SJCRH30 (cell line): ENCODE measurements at regions not wholly inside any gene's neighbourhood (a gene's known extent, or its start where the extent isn't known, plus 50 kb on each side); places are given as distances from the start of the nearest gene placed in this dataset.

ENCODE experiments used
- DNase-seq, 2 experiments: peaks; one replicate each; pipeline ENCODE4 v3.0.0-alpha.2; 2015 to 2020
- H3K27ac ChIP-seq: fragments of 250-450 bp; sonication (Bioruptor Pico); 2 replicates; pipeline ENCODE4 v1.5.1; 2020; ENCODE audit warnings: mild to moderate bottlenecking, moderate library complexity
- H3K27me3 ChIP-seq: fragments of 250-450 bp; sonication (Bioruptor Pico); 2 replicates; pipeline ENCODE4 v1.5.1; 2020; ENCODE audit warnings: mild to moderate bottlenecking, moderate library complexity
- H3K36me3 ChIP-seq: fragments of 250-450 bp; sonication (Bioruptor Pico); 2 replicates; pipeline ENCODE4 v1.5.1; 2020; ENCODE audit warnings: mild to moderate bottlenecking, moderate library complexity
- H3K4me1 ChIP-seq: fragments of 250-450 bp; sonication (Bioruptor Pico); 2 replicates; pipeline ENCODE4 v1.5.1; 2020; ENCODE audit warnings: mild to moderate bottlenecking, moderate library complexity
- H3K4me3 ChIP-seq: fragments of 250-450 bp; sonication (Bioruptor Pico); 2 replicates; pipeline ENCODE4 v1.5.1; 2020; ENCODE audit warnings: mild to moderate bottlenecking, moderate library complexity
- H3K9me3 ChIP-seq: fragments of 250-450 bp; sonication (Bioruptor Pico); replicated peaks from 2 replicates; pipeline ENCODE4 v1.5.1; 2020; ENCODE audit warnings: mild to moderate bottlenecking, moderate library complexity

DNA sequence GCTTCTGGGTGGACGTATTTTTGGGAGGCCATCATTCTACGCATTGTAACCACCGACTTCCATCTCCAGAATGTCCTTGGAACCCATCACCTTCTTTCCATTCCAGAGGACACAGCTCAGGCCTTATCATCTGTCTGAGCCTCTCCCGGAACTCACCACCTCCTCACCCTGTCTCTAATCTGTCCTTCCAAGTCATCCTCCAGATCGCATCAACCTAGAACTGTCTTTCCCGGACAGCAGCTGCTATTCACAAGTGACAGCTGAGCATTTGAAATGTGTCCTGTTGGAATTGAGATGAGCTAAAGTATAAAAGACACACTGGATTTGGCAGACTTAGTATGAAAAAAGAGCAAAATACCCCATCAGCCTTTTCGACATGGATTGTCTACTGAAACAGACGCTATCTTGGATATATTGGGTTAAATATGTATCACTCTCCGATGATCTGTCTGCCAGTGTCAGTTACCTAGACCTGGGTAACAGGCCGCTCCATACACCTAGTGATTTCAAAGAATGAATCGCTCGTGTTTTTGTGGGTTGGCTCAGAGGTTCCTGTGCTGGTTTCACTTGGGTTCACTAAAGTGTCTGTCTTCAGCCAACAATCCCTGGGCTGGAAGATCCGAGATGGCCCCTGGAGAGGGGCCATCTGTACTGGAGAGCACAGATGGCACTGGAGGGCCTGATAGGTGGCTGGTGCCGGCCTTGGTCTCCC, 104.4 kb upstream of the RFLNA start:
- no peaks in the 10 kb centered on the region for H3K27me3 ChIP-seq
- DNase-seq: peak in 1 of 2 experiments; percentile 36
- H3K36me3 ChIP-seq: no peaks in the 10 kb centered on the region
- peaks cover 28% of the 10 kb centered on the region for H3K4me1 ChIP-seq
- no peak overlapping the region for H3K4me3 ChIP-seq
- H3K9me3 ChIP-seq: no peaks in the 10 kb centered on the region
- H3K27ac ChIP-seq: peak overlapping the region; percentile 13

DNA sequence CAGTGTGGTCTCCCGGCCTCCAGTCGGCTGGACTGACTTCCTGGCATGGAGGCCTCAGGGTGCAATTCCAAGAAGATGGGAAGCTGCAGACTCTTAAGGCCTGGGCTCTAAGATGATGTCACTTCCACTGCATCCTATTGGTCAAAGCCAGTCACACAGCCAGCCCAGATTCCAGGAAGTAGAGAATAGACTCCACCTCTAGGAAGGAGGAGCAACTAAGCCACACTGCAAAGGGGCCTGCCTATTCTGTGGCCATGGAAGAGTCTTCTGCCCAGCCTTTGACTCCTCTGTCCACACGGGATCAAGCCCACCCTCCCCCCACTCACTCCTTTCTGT, 103.9 kb upstream of the RFLNA start:
- Histone ChIP-seq H3K4me1 (peaks cover 28% of the 10 kb centered on the region), H3K27ac (peak overlapping the region; percentile 13), H3K9me3 (peaks cover under 1% of the 10 kb centered on the region; the same call in 1 of the 2 replicates), H3K27me3 (no peaks in the 10 kb centered on the region), H3K4me3 (no peak overlapping the region), H3K36me3 (no peaks in the 10 kb centered on the region)
- DNase-seq: peak; percentile 54 to 73

DNA sequence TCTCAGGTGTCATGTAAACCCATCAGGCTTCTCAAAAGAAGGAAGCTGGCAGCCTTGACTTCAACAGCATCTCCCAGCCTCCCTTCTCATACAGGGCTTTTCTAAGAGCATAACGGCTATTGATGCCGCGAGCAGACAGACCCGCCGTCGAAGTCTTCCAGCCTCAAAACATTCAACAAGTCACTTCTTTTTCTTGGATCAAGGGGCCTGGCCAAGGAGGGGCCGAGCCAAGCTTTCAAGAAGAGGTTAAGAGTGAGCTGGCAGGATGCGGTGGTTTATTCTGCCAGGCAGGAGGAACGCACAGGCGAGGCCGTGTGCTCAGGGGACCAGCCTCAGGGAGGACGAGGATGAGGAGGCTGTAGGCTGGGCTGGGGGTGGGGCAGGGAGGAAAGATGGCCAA, 102.9 kb upstream of the RFLNA start:
- H3K27me3 ChIP-seq: no peaks in the 10 kb centered on the region
- DNase-seq: no peak
- peaks cover 28% of the 10 kb centered on the region for H3K4me1 ChIP-seq
- H3K36me3 ChIP-seq: no peaks in the 10 kb centered on the region
- H3K27ac ChIP-seq: no peak overlapping the region
- H3K9me3 ChIP-seq: peaks cover 6% of the 10 kb centered on the region; the same call in 1 of the 2 replicates
- H3K4me3 ChIP-seq: no peak overlapping the region

DNA sequence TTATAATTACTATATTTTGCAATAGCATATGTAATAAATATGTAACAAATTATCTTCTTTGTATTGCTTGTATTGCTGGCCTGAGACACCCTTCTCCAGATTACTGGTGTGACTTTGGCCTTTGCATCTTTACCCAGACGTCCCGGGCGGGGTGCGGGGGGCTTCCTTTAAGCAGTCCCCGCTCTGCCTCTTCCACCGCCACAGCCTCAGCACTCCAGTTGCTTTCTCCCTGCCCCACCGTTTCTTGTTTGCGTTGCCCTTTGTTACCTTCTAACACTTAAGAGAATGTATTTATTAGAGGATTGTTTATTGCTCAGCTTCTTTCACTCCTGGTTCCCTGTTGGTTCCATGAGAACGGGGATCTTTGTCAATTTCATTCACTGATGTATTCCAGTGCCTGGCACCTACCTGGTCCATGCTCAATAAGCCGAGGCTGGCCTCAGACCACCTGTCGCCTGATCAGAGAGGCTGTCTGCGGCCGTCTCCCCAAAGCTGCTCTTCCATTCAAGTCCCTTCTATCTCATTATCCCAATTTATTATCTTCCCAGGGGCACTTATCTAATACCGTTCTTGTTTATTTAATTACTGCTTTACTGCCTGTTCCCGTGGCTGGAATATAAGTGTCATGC, 100.5 kb upstream of the RFLNA start:
- no peak for DNase-seq
- Histone ChIP-seq H3K4me1 (peaks cover 12% of the 10 kb centered on the region), H3K9me3 (peaks cover 6% of the 10 kb centered on the region)

DNA sequence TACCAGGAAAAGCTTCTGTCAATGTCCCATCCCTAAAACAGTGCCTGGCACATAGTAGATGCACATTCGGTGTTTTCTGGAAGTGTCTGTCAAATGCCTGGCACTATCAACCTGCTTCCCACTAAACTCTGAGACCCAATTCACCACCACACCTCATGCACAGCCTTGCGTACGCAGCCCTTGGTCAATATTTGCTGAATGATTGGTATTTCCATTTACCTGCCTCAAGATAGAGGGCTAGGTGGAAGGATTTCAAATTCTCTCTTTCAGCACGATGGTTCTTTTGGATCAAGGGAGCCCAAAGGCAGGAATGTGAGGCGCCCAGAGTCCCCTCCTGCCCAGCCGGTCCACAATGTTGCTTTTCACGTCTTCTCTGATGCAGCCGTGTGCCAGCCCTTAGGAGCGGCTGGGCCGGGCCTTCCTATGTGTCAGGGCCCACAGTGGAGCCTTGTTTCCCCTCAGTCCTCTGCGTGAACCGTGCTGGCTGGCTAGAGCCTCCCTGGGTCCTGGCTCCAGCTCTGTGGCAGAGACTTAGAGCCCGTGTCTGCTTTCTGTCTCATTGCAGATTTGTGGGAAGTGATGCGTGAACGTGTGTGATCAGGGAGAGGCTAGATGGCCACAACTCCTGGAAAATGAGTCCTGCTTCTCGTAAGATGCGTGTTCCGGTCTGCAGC, 99.9 kb upstream of the RFLNA start:
- no peak for DNase-seq
- H3K9me3 ChIP-seq: peaks cover 6% of the 10 kb centered on the region
- H3K36me3 ChIP-seq: no peaks in the 10 kb centered on the region
- peaks cover 9% of the 10 kb centered on the region for H3K4me1 ChIP-seq
- no peaks in the 10 kb centered on the region for H3K27me3 ChIP-seq
- no peak overlapping the region for H3K27ac ChIP-seq
- no peak overlapping the region for H3K4me3 ChIP-seq

More for the DNA sequence above, 100.5 kb upstream of the RFLNA start:
- H3K27me3 ChIP-seq: no peaks in the 10 kb centered on the region
- no peaks in the 10 kb centered on the region for H3K36me3 ChIP-seq
- no peak overlapping the region for H3K27ac ChIP-seq
- H3K4me3 ChIP-seq: no peak overlapping the region

DNA sequence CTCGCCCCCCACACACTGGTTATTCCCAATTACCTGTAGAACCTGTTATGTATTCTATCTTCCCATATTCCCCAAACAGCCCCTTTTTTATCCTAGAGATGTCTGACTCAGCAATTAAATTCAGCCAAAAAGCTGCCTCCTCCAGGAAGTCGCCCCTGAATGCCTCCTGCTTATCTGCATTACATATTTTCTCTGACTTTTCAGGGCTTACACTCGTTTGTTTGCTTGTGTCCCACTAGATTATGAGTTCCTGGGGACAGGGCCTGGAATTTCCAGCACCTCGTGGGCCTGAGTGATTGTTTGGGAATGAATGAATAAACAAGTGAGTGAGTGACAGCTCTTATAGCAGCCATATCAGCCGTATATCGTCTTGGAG, 99.3 kb upstream of the RFLNA start:
- Histone ChIP-seq H3K4me3 (no peak overlapping the region), H3K9me3 (peaks cover 6% of the 10 kb centered on the region), H3K27me3 (no peaks in the 10 kb centered on the region), H3K4me1 (peaks cover 4% of the 10 kb centered on the region), H3K36me3 (no peaks in the 10 kb centered on the region), H3K27ac (no peak overlapping the region)
- DNase-seq: no peak

DNA sequence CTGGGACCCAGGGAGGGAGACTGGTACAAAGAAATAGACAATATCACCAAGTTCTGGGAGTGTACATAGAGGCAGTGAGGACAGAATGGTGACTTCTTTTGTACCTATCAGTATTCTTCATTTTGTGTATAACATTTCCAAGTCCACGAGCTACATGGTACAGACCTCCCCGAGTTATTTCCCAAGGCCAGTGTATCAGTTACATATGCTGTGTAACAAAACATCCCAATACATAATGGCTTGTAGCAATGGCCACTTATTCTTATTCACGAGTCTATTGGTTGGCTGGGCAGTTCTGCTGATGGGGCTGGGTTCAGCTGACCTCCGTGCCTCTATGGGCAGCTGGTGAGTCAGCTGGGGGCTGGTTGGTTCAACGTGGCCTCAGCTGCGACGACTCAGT, 98.7 kb upstream of the RFLNA start:
- Histone ChIP-seq H3K4me1 (no peaks in the 10 kb centered on the region), H3K27me3 (no peaks in the 10 kb centered on the region)

DNA sequence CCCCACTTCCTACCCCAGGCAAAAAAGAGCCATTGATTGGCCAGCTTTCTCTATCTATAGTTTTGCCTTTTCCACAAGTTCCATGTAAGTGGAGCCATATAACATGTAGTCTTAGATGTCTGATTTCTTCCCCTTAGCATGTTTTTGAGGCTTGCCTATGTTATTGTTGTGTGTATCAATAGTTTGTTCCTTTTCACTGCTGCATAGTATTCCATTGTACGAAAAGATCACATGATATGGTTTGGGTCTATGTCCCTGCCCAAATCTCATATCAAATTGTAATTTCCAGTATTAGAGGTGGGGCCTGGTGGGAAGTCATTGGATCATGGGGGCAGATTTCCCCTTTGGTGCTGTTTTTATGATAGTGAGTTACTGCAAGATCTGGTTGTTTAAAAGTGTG, 93.6 kb upstream of the RFLNA start:
- H3K9me3 ChIP-seq: peaks cover 15% of the 10 kb centered on the region
- H3K36me3 ChIP-seq: no peaks in the 10 kb centered on the region
- no peak overlapping the region for H3K27ac ChIP-seq
- H3K27me3 ChIP-seq: no peaks in the 10 kb centered on the region
- H3K4me3 ChIP-seq: no peak overlapping the region
- no peak for DNase-seq
- no peaks in the 10 kb centered on the region for H3K4me1 ChIP-seq

More for the DNA sequence above, 98.7 kb upstream of the RFLNA start:
- no peak overlapping the region for H3K4me3 ChIP-seq
- H3K36me3 ChIP-seq: no peaks in the 10 kb centered on the region
- H3K9me3 ChIP-seq: peaks cover 7% of the 10 kb centered on the region
- H3K27ac ChIP-seq: no peak overlapping the region
- no peak for DNase-seq

DNA sequence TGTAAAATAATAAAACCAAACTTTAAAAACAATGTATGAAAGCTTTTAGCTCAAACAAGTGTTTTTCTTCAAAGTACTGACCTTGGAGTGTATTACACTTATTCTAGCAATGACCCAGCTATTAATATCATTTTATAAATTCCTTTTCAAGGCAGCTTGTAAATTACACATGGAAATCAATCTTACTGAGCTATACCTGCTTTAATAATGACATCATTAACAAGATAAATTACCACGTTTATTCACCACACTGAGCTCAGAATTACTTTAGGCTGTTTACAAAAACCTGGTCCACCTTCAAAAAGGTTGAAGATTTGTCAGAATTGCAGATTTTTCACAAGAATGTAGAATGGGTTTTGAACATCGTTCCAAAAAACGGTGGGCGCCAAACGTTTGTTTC, 91.7 kb upstream of the RFLNA start:
- Histone ChIP-seq H3K27me3 (no peaks in the 10 kb centered on the region), H3K4me1 (no peaks in the 10 kb centered on the region), H3K36me3 (no peaks in the 10 kb centered on the region), H3K27ac (no peak overlapping the region), H3K9me3 (peaks cover 15% of the 10 kb centered on the region; the same call in 1 of the 2 replicates), H3K4me3 (no peak overlapping the region)
- no peak for DNase-seq

DNA sequence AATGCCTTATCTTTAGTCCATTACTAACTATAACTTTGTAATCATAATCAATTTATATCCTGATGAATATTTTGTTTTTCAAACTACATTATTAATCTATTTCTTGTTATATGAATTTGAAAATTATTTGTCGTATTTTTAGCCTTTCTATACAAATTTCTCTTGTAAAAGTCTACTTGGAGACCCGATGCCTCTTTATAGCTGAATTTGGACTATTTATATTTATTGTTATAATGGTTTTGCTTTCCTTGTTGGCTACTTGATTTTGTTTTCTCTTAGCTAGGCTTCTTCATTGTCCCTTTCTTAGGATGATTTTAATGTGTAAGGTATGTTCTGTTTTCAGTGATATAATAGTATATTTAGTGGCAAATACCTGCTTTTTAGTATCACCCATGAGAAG, 89.5 kb upstream of the RFLNA start:
- no peak for DNase-seq
- Histone ChIP-seq H3K9me3 (peaks cover 19% of the 10 kb centered on the region; the same call in 1 of the 2 replicates), H3K4me1 (no peaks in the 10 kb centered on the region), H3K36me3 (no peaks in the 10 kb centered on the region), H3K27ac (no peak overlapping the region), H3K27me3 (no peaks in the 10 kb centered on the region), H3K4me3 (no peak overlapping the region)

DNA sequence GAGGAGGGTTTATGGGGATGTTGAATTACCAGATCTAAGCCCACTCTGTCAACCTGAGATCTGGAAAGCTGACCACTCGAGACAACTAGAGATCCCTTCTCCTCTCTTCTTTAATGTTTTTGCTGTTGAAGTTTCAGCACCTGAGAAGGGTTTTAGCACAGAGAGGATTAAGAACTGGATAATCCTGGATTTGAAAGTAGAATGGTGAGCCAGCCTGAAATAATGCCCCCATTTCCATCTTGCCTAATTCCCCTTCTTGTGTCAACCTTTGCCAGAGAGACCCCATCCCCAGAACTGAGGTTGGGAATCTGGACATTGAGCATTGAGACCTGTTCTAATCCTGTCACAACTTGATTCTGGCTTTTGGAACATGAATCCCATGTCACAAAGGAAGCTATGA, 87.8 kb upstream of the RFLNA start:
- peaks cover 24% of the 10 kb centered on the region for H3K9me3 ChIP-seq
- no peak for DNase-seq
- H3K27me3 ChIP-seq: no peaks in the 10 kb centered on the region
- no peak overlapping the region for H3K4me3 ChIP-seq
- H3K4me1 ChIP-seq: no peaks in the 10 kb centered on the region
- H3K27ac ChIP-seq: no peak overlapping the region
- no peaks in the 10 kb centered on the region for H3K36me3 ChIP-seq

DNA sequence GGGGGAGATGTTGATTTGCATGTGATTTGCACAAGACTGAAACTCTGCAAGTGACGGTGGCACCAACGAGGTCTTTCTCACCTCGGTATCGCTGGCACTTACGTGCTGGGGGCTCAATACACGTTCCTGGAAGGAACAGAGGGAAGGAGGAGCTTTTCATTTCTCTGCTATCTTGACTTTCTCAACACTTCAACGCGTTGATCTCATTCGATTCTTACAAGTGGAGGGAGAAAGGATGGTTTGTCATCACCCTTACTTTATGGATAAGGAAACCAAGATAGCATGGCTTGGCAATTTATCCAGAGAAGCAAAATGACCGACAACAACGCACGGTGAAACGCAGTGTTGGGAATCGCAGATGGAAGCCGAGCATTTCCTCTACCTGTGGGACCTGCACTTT, 87.3 kb upstream of the RFLNA start:
- no peaks in the 10 kb centered on the region for H3K4me1 ChIP-seq
- no peaks in the 10 kb centered on the region for H3K36me3 ChIP-seq
- peaks cover 24% of the 10 kb centered on the region for H3K9me3 ChIP-seq
- no peak for DNase-seq
- no peak overlapping the region for H3K4me3 ChIP-seq
- H3K27me3 ChIP-seq: no peaks in the 10 kb centered on the region
- no peak overlapping the region for H3K27ac ChIP-seq

DNA sequence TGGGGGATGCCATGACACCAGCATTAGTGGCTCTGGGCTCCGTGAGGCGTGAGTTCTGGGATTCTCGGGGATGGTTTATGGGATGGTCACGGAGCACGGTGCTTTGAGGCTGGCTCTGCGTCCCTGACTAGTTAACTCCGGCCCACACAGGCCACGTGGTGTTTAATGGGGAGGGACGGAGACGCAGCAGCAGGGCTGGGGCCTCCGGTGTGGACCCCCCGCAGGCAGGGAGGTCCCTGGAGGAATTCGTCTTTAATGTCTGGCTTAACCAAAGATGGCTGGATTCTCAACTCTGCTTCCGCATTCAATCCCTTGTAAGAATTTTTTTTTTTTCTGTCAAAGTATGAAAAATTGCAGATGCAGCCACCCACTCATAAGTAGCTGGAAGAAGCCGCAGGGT, 86.4 kb upstream of the RFLNA start:
- no peak for DNase-seq
- Histone ChIP-seq H3K4me3 (no peak overlapping the region), H3K27ac (no peak overlapping the region), H3K9me3 (peaks cover 24% of the 10 kb centered on the region), H3K27me3 (no peaks in the 10 kb centered on the region), H3K36me3 (no peaks in the 10 kb centered on the region), H3K4me1 (peaks cover 6% of the 10 kb centered on the region)

DNA sequence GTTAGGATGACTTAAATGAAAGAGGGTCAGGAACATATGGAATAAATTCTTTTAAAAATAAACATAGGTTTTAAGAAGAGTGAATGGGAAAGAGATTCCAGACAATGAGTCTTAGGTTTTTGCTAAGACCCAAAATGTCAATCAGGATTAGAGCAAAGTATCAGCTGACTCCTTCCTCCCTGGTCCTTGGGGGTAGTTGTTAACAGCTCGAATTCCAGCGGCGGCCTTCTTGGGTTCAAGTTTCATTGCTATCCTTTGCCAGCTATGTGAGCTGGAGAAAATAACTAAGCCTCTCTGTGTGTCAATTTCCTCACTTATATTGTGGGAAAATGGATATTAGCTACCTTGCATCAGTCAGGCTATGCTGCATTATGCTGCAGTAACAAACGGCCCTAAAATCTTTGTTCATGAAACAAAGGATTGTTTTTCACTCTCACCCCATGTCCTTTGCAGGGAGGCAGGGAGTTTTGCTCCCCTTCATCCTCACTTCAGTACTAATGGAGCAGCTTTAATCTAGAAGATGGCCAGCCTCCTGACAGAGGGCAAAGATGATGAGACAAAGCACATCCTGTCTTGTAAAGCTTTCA, 83.8 kb upstream of the RFLNA start:
- no peaks in the 10 kb centered on the region for H3K27me3 ChIP-seq
- no peak overlapping the region for H3K27ac ChIP-seq
- peaks cover 14% of the 10 kb centered on the region for H3K4me1 ChIP-seq
- H3K36me3 ChIP-seq: no peaks in the 10 kb centered on the region
- H3K4me3 ChIP-seq: no peak overlapping the region
- peaks cover 21% of the 10 kb centered on the region for H3K9me3 ChIP-seq
- DNase-seq: no peak

DNA sequence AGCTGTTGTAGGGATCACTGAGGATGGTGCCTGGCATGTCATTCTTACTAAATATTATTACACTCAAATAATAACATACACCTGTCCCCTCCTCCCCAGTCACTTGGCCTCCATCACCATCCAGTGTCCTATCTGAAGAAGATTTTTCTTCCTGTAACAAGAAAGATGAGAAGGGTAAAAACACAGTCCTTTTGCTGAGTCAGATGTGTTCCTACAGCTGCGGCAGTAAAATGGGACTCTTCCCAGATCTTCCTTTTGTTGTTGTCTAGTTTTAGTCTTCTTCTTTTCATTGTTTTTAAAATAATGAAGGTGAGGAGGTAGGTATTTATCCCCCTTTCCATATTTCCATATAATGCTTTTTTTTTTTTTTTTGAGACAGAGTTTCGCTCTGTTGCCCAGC, 83.1 kb upstream of the RFLNA start:
- Histone ChIP-seq H3K9me3 (peaks cover 17% of the 10 kb centered on the region), H3K4me1 (peaks cover 14% of the 10 kb centered on the region), H3K27ac (no peak overlapping the region), H3K36me3 (no peaks in the 10 kb centered on the region), H3K4me3 (no peak overlapping the region), H3K27me3 (no peaks in the 10 kb centered on the region)
- DNase-seq: no peak
